IgD-negative memory B cell (primary cell): ENCODE measurements at regions not wholly inside any gene's neighbourhood (a gene's known extent, or its start where the extent isn't known, plus 50 kb on each side); places are given as distances from the start of the nearest gene placed in this dataset.
"Not testable (repeated sequence)": the region's sequence is repeated elsewhere in the genome, so short reads cannot be mapped to it uniquely, and the experiment has no call there.

Experiments used
- H3K27ac Mint-ChIP-seq, 3 donors: one replicate each; pipeline ENCODE4 v1.8.0; 2020 to 2022; ENCODE audit warnings: mild to moderate bottlenecking in 3 of 3, mixed read lengths in 3 of 3, moderate library complexity in 1 of 3
- H3K27me3 Mint-ChIP-seq: one replicate; pipeline ENCODE4 v1.8.0; 2021; ENCODE audit warnings: mixed read lengths
- H3K36me3 Mint-ChIP-seq: one replicate; pipeline ENCODE4 v1.8.0; 2020; ENCODE audit warnings: mild to moderate bottlenecking, mixed read lengths
- H3K4me1 Mint-ChIP-seq, 3 donors: one replicate each; pipeline ENCODE4 v1.8.0; 2020 to 2022; ENCODE audit warnings: mixed read lengths in 3 of 3, mild to moderate bottlenecking in 1 of 3
- H3K4me3 Mint-ChIP-seq, 4 donors: one replicate each; pipeline ENCODE4 v1.8.0; 2020 to 2022; ENCODE audit warnings: mild to moderate bottlenecking in 4 of 4, mixed read lengths in 4 of 4, moderate library complexity in 3 of 4
- H3K9me3 Mint-ChIP-seq, 3 donors: one replicate each; pipeline ENCODE4 v1.8.0; 2020 to 2021; ENCODE audit warnings: mixed read lengths in 3 of 3, mild to moderate bottlenecking in 1 of 3

- H3K4me1 Mint-ChIP-seq = peaks cover 4 to 10% (median 5%) of the 10 kb centered on the region in 3 donors
- peak overlapping the region in 1 of 4 donors; percentile 46 for H3K4me3 Mint-ChIP-seq
- no peaks in the 10 kb centered on the region for H3K9me3 Mint-ChIP-seq
- peaks cover 7% of the 10 kb centered on the region for H3K27me3 Mint-ChIP-seq
- H3K36me3 Mint-ChIP-seq = no peaks in the 10 kb centered on the region
- no peak overlapping the region for H3K27ac Mint-ChIP-seq
Measured at GRCh38 chr3:157606011-157606851, 103.0 kb upstream of the VEPH1 start.

- H3K4me1 Mint-ChIP-seq = peaks cover 2 to 6% (median 4%) of the 10 kb centered on the region in 3 donors
- no peaks in the 10 kb centered on the region for H3K36me3 Mint-ChIP-seq
- no peak overlapping the region for H3K27ac Mint-ChIP-seq
- no peak overlapping the region for H3K4me3 Mint-ChIP-seq
- no peaks in the 10 kb centered on the region for H3K9me3 Mint-ChIP-seq
- H3K27me3 Mint-ChIP-seq = peaks cover 6% of the 10 kb centered on the region
Measured at GRCh38 chr3:157605356-157605755, 102.1 kb upstream of the VEPH1 start.

- no peaks in the 10 kb centered on the region for H3K36me3 Mint-ChIP-seq
- H3K9me3 Mint-ChIP-seq = no peaks in the 10 kb centered on the region
- peaks cover 2 to 6% (median 4%) of the 10 kb centered on the region in 3 donors for H3K4me1 Mint-ChIP-seq
- H3K27me3 Mint-ChIP-seq = peaks cover 5% of the 10 kb centered on the region
- H3K4me3 Mint-ChIP-seq = no peak overlapping the region
- H3K27ac Mint-ChIP-seq = no peak overlapping the region
Measured at GRCh38 chr3:157602424-157602823, 99.2 kb upstream of the VEPH1 start.

- peaks cover 0 to 6% (median 0%) of the 10 kb centered on the region in 3 donors for H3K9me3 Mint-ChIP-seq
- no peak overlapping the region for H3K4me3 Mint-ChIP-seq
- H3K27ac Mint-ChIP-seq = no peak overlapping the region
- H3K4me1 Mint-ChIP-seq = no peaks in the 10 kb centered on the region
- H3K36me3 Mint-ChIP-seq = peaks cover 2% of the 10 kb centered on the region
- H3K27me3 Mint-ChIP-seq = peaks cover 4% of the 10 kb centered on the region
Measured at GRCh38 chr3:157595259-157595658, 92.0 kb upstream of the VEPH1 start.

GRCh38 chr3:157594413-157594812 lies 91.2 kb upstream of the VEPH1 start:
- Mint-ChIP-seq H3K36me3 (peaks cover 2% of the 10 kb centered on the region), H3K27me3 (peaks cover 4% of the 10 kb centered on the region), H3K9me3 (peaks cover 0 to 6% (median 0%) of the 10 kb centered on the region in 3 donors), H3K4me1 (no peaks in the 10 kb centered on the region), H3K27ac (no peak overlapping the region), H3K4me3 (no peak overlapping the region)

GRCh38 chr3:157592769-157593168 lies 89.6 kb upstream of the VEPH1 start:
- H3K36me3 Mint-ChIP-seq = peaks cover 2% of the 10 kb centered on the region
- peaks cover 3% of the 10 kb centered on the region for H3K27me3 Mint-ChIP-seq
- H3K4me3 Mint-ChIP-seq = no peak overlapping the region
- H3K9me3 Mint-ChIP-seq = peaks cover 0 to 6% (median 0%) of the 10 kb centered on the region in 3 donors
- H3K27ac Mint-ChIP-seq = no peak overlapping the region
- H3K4me1 Mint-ChIP-seq = no peaks in the 10 kb centered on the region

GRCh38 chr3:157590273-157590672 lies 87.1 kb upstream of the VEPH1 start:
- Mint-ChIP-seq H3K4me3 (no peak overlapping the region), H3K27ac (no peak overlapping the region), H3K4me1 (no peaks in the 10 kb centered on the region), H3K27me3 (peaks cover 5% of the 10 kb centered on the region), H3K36me3 (no peaks in the 10 kb centered on the region), H3K9me3 (peaks cover 0 to 2% (median 1%) of the 10 kb centered on the region in 3 donors)

GRCh38 chr3:157589211-157589610 lies 86.0 kb upstream of the VEPH1 start:
- Mint-ChIP-seq H3K4me1 (no peaks in the 10 kb centered on the region), H3K9me3 (peaks cover 0 to 2% (median 0%) of the 10 kb centered on the region in 3 donors), H3K27me3 (peaks cover 7% of the 10 kb centered on the region), H3K4me3 (no peak overlapping the region), H3K27ac (no peak overlapping the region), H3K36me3 (no peaks in the 10 kb centered on the region)

- H3K36me3 Mint-ChIP-seq = no peaks in the 10 kb centered on the region
- no peaks in the 10 kb centered on the region for H3K4me1 Mint-ChIP-seq
- peaks cover 0 to 2% (median 0%) of the 10 kb centered on the region in 3 donors for H3K9me3 Mint-ChIP-seq
- no peak overlapping the region for H3K27ac Mint-ChIP-seq
- H3K4me3 Mint-ChIP-seq = no peak overlapping the region
- H3K27me3 Mint-ChIP-seq = peaks cover 7% of the 10 kb centered on the region
Measured at GRCh38 chr3:157588386-157589060, 85.3 kb upstream of the VEPH1 start.

- H3K4me3 Mint-ChIP-seq = no peak overlapping the region
- H3K4me1 Mint-ChIP-seq = no peaks in the 10 kb centered on the region
- H3K9me3 Mint-ChIP-seq = peaks cover 0 to 2% (median 0%) of the 10 kb centered on the region in 3 donors
- no peak overlapping the region for H3K27ac Mint-ChIP-seq
- H3K27me3 Mint-ChIP-seq = peaks cover 5% of the 10 kb centered on the region
- no peaks in the 10 kb centered on the region for H3K36me3 Mint-ChIP-seq
Measured at GRCh38 chr3:157586293-157586692, 83.1 kb upstream of the VEPH1 start.

- no peaks in the 10 kb centered on the region for H3K4me1 Mint-ChIP-seq
- H3K4me3 Mint-ChIP-seq = no peak overlapping the region
- H3K27me3 Mint-ChIP-seq = peaks cover 5% of the 10 kb centered on the region
- H3K36me3 Mint-ChIP-seq = no peaks in the 10 kb centered on the region
- peaks cover 0 to 2% (median 0%) of the 10 kb centered on the region in 3 donors for H3K9me3 Mint-ChIP-seq
- H3K27ac Mint-ChIP-seq = no peak overlapping the region
Measured at GRCh38 chr3:157585386-157585785, 82.2 kb upstream of the VEPH1 start.

- H3K4me3 Mint-ChIP-seq = no peak overlapping the region
- H3K9me3 Mint-ChIP-seq = peaks cover 0 to 2% (median 0%) of the 10 kb centered on the region in 3 donors
- H3K36me3 Mint-ChIP-seq = no peaks in the 10 kb centered on the region
- peaks cover 5% of the 10 kb centered on the region for H3K27me3 Mint-ChIP-seq
- H3K4me1 Mint-ChIP-seq = no peaks in the 10 kb centered on the region
- no peak overlapping the region for H3K27ac Mint-ChIP-seq
Measured at GRCh38 chr3:157582637-157582973, 79.4 kb upstream of the VEPH1 start.

GRCh38 chr3:157581956-157582636 lies 78.9 kb upstream of the VEPH1 start:
- H3K27me3 Mint-ChIP-seq, H3K9me3 Mint-ChIP-seq, H3K27ac Mint-ChIP-seq: not testable (repeated sequence)

GRCh38 chr3:157581371-157581770 lies 78.2 kb upstream of the VEPH1 start:
- Mint-ChIP-seq H3K9me3 (no peaks in the 10 kb centered on the region), H3K27me3 (peaks cover 2% of the 10 kb centered on the region), H3K36me3 (no peaks in the 10 kb centered on the region), H3K4me3 (no peak overlapping the region), H3K4me1 (no peaks in the 10 kb centered on the region), H3K27ac (no peak overlapping the region)

More at GRCh38 chr3:157581956-157582636, 78.9 kb upstream of the VEPH1 start:
- not testable (repeated sequence) for H3K4me3 Mint-ChIP-seq, H3K36me3 Mint-ChIP-seq, H3K4me1 Mint-ChIP-seq

GRCh38 chr3:157578181-157578580 lies 75.0 kb upstream of the VEPH1 start:
- no peak overlapping the region for H3K27ac Mint-ChIP-seq
- no peaks in the 10 kb centered on the region for H3K36me3 Mint-ChIP-seq
- H3K4me1 Mint-ChIP-seq = peaks cover 0 to 2% (median 0%) of the 10 kb centered on the region in 3 donors
- H3K27me3 Mint-ChIP-seq = peaks cover 2% of the 10 kb centered on the region
- no peaks in the 10 kb centered on the region for H3K9me3 Mint-ChIP-seq
- H3K4me3 Mint-ChIP-seq = no peak overlapping the region
